ENCODE measurements at regions not wholly inside any gene's neighbourhood (a gene's known extent, or its start where the extent isn't known, plus 50 kb on each side); places are given as distances from the start of the nearest gene placed in this dataset.

DNA sequence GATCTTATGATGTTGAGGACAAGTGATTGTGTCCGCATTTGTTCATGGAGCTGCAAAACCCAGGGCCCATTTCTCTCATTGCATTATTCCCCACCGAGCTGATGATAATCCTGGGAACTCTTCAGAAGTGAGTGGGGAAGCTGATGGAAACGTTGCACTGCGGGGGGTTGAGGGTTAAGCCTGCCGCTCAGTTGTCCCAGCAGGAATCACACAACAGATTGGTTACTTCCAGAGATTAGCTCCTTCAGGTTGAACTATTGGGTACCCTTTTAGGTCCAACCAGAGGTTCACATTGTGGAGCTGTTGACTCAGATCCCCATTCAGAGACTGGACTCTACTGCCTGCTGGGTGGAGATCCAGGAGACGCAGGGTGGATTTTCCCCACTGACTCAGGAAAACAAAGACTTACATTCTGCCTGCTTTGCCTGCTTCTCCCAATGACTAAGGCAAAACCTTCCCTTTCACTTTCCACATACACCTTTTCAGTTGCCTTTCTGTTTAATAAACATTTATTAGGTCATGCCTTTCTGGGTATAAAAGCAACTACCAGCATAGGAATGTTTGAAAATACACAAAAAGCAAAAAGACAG lies 286.4 kb downstream of the TXNL1 start:
- Mint-ChIP-seq H3K9me3 (ENCODE audit: low read depth) (peaks cover 4% of the 10 kb centered on the region), H3K4me1 (ENCODE audit: low read depth) (no peaks in the 10 kb centered on the region), H3K27me3 (ENCODE audit: low read depth) (no peaks in the 10 kb centered on the region), H3K27ac (ENCODE audit: unreplicated experiment) (no peak overlapping the region), H3K4me3 (ENCODE audit: unreplicated experiment) (no peak overlapping the region), H3K36me3 (ENCODE audit: low read depth) (no peaks in the 10 kb centered on the region)
- TF ChIP-seq, protein P1, sequence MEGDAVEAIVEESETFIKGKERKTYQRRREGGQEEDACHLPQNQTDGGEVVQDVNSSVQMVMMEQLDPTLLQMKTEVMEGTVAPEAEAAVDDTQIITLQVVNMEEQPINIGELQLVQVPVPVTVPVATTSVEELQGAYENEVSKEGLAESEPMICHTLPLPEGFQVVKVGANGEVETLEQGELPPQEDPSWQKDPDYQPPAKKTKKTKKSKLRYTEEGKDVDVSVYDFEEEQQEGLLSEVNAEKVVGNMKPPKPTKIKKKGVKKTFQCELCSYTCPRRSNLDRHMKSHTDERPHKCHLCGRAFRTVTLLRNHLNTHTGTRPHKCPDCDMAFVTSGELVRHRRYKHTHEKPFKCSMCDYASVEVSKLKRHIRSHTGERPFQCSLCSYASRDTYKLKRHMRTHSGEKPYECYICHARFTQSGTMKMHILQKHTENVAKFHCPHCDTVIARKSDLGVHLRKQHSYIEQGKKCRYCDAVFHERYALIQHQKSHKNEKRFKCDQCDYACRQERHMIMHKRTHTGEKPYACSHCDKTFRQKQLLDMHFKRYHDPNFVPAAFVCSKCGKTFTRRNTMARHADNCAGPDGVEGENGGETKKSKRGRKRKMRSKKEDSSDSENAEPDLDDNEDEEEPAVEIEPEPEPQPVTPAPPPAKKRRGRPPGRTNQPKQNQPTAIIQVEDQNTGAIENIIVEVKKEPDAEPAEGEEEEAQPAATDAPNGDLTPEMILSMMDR (IDR thresholded peaks at IDR 0.05): no peak
- DNase-seq (ENCODE audit: low spot score): no peak

DNA sequence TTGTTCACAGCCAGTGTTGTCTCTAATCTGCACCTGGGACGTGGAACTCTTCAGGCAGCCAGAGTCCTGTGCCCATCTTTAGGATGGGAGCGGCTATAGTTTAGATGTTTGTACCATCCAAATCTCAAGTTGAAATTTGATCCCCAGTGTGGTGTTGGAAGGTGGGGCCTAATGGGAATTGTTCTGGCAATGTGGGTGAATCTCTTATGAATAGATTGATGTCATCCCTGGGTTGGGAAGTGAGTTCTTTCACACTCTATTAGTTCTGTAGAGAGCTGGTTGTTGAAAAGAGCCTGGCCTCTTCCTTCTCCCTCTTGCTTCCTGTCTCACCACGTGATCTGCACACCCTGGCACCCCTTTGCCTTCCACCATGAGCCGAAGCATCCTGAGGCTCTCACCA lies 300.9 kb downstream of the TXNL1 start:
- DNase-seq (ENCODE audit: low spot score): no peak
- Mint-ChIP-seq H3K4me1 (ENCODE audit: low read depth) (peaks cover 3% of the 10 kb centered on the region), H3K4me3 (ENCODE audit: unreplicated experiment) (no peak overlapping the region), H3K9me3 (ENCODE audit: low read depth) (peaks cover 4% of the 10 kb centered on the region), H3K27ac (ENCODE audit: unreplicated experiment) (no peak overlapping the region), H3K27me3 (ENCODE audit: low read depth) (no peaks in the 10 kb centered on the region), H3K36me3 (ENCODE audit: low read depth) (no peaks in the 10 kb centered on the region)
- TF ChIP-seq, protein P1 (IDR thresholded peaks at IDR 0.05): no peak

DNA sequence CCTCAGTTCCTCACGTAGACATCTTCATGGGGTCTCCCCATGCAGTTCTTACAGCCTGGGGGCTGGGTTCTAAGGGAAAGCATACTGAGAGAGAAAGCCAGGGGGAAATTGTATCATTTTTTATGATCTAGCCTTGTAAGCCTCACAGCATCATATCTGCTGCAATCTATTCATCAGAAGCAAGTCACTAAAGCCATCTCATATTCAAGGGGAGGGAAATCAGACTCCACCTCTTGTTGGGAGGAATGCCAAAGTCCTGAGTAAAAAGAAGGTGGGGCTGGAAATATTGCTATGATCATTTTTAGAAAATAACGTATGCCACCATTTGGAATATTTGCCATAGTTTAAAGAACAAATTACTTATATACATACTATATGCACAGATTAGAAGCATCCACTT lies 304.6 kb downstream of the TXNL1 start:
- Mint-ChIP-seq H3K4me1 (ENCODE audit: low read depth) (peaks cover 19% of the 10 kb centered on the region), H3K27ac (ENCODE audit: unreplicated experiment) (no peak overlapping the region), H3K4me3 (ENCODE audit: unreplicated experiment) (no peak overlapping the region), H3K9me3 (ENCODE audit: low read depth) (peaks cover 1% of the 10 kb centered on the region), H3K36me3 (ENCODE audit: low read depth) (no peaks in the 10 kb centered on the region), H3K27me3 (ENCODE audit: low read depth) (no peaks in the 10 kb centered on the region)
- DNase-seq (ENCODE audit: low spot score): no peak
- TF ChIP-seq, protein P1 (IDR thresholded peaks at IDR 0.05): no peak

DNA sequence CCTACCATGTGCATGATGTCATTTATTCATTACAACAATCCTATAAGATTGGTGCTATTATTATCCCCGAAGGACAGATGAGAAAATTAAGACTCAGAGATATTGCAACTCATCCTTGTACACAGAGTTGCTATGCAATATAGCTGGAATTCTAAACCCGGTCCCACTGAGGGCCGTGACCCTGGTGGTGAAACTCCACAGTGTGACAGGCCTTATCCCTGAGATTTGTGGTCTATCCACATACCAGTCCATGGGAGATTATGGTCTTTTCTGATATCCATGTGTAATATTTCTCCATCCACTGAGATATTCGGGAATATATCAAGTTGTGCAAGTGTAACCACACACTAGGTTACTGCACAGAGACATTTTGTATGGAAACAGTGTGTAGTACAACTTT lies 305.2 kb downstream of the TXNL1 start:
- no peaks in the 10 kb centered on the region for H3K36me3 Mint-ChIP-seq (ENCODE audit: low read depth)
- no peak for DNase-seq (ENCODE audit: low spot score)
- H3K27ac Mint-ChIP-seq (ENCODE audit: unreplicated experiment): no peak overlapping the region
- H3K9me3 Mint-ChIP-seq (ENCODE audit: low read depth): no peaks in the 10 kb centered on the region
- TF ChIP-seq, protein P1 (IDR thresholded peaks at IDR 0.05): no peak
- no peak overlapping the region for H3K4me3 Mint-ChIP-seq (ENCODE audit: unreplicated experiment)
- H3K27me3 Mint-ChIP-seq (ENCODE audit: low read depth): no peaks in the 10 kb centered on the region
- H3K4me1 Mint-ChIP-seq (ENCODE audit: low read depth): peaks cover 19% of the 10 kb centered on the region

DNA sequence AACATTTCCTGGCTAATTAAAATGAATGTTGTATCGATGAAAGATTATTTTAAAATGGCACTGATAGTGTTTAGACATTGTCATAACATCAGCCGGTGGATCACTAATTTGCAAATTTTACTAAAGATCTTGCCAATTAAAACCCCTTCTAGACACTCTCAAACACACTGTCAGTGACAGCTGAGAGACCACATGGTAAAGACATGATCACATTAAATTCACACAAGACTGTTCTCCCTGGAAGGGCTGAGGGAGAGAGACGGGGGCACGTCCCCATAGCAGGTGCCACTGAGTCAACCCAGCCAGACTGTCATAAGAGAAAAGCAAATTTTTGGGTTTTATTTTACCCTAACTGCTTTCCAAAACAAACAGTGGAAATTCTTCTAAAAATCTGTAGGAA lies 306.0 kb downstream of the TXNL1 start:
- H3K27ac Mint-ChIP-seq (ENCODE audit: unreplicated experiment): no peak overlapping the region
- DNase-seq (ENCODE audit: low spot score): no peak
- H3K9me3 Mint-ChIP-seq (ENCODE audit: low read depth): no peaks in the 10 kb centered on the region
- no peaks in the 10 kb centered on the region for H3K36me3 Mint-ChIP-seq (ENCODE audit: low read depth)
- no peak overlapping the region for H3K4me3 Mint-ChIP-seq (ENCODE audit: unreplicated experiment)
- TF ChIP-seq, protein P1 (IDR thresholded peaks at IDR 0.05): no peak
- H3K27me3 Mint-ChIP-seq (ENCODE audit: low read depth): no peaks in the 10 kb centered on the region
- peaks cover 23% of the 10 kb centered on the region for H3K4me1 Mint-ChIP-seq (ENCODE audit: low read depth)
